PFSK-1 (cell line): ENCODE measurements at regions not wholly inside any gene's neighbourhood (a gene's known extent, or its start where the extent isn't known, plus 50 kb on each side); places are given as distances from the start of the nearest gene placed in this dataset.

ENCODE experiments used
- POLR2AphosphoS5 ChIP-seq: IDR thresholded peaks from 2 replicates; pipeline ENCODE4 v1.6.1; 2012; ENCODE audit warnings: low read depth, mild to moderate bottlenecking, control low read depth, low read length, moderate library complexity
- SIN3A ChIP-seq: IDR thresholded peaks from 2 replicates; pipeline ENCODE4 v1.6.1; 2012; ENCODE audit warnings: mild to moderate bottlenecking, low read length, moderate library complexity, borderline replicate concordance; ENCODE audit not compliant: insufficient read depth
- TAF1 ChIP-seq: IDR thresholded peaks from 2 replicates; pipeline ENCODE4 v1.6.1; 2012; ENCODE audit warnings: low read length, control low read depth, borderline replicate concordance; ENCODE audit not compliant: insufficient read depth
- TF ChIP-seq, protein P1 (sequence below), 2 experiments: IDR thresholded peaks; 2 replicates each; pipeline versions ENCODE4 v1.6.1 to v1.8.0; 2011 to 2012; ENCODE audit warnings: low read depth in 2 of 2, low read length in 2 of 2, control low read depth in 1 of 2, inconsistent platforms in 1 of 2, mild to moderate bottlenecking in 1 of 2, moderate library complexity in 1 of 2; ENCODE audit not compliant: insufficient read depth in 1 of 2

DNA sequence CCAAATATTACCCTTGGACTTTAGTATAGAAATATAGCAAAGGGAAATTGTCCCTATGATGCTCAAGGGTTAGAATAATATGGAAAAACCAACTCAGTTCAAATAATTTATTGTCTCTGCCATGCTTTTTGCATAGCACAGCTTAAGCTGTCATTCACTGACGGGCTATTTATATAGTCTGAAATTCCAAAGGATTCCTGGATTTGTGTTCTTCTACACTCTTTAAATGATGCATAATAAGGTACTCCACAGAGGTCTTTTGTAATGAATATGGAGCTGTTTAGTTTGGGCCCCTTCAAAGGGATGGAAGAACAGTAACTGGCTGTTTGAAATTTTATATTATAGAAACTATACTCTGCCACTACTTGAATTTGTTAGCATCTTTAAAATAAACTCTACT lies 276.6 kb upstream of the FERD3L start:
- TF ChIP-seq SIN3A, result no peak
- no peak for TF ChIP-seq TAF1
- TF ChIP-seq POLR2AphosphoS5, result no peak
- TF ChIP-seq, protein P1, sequence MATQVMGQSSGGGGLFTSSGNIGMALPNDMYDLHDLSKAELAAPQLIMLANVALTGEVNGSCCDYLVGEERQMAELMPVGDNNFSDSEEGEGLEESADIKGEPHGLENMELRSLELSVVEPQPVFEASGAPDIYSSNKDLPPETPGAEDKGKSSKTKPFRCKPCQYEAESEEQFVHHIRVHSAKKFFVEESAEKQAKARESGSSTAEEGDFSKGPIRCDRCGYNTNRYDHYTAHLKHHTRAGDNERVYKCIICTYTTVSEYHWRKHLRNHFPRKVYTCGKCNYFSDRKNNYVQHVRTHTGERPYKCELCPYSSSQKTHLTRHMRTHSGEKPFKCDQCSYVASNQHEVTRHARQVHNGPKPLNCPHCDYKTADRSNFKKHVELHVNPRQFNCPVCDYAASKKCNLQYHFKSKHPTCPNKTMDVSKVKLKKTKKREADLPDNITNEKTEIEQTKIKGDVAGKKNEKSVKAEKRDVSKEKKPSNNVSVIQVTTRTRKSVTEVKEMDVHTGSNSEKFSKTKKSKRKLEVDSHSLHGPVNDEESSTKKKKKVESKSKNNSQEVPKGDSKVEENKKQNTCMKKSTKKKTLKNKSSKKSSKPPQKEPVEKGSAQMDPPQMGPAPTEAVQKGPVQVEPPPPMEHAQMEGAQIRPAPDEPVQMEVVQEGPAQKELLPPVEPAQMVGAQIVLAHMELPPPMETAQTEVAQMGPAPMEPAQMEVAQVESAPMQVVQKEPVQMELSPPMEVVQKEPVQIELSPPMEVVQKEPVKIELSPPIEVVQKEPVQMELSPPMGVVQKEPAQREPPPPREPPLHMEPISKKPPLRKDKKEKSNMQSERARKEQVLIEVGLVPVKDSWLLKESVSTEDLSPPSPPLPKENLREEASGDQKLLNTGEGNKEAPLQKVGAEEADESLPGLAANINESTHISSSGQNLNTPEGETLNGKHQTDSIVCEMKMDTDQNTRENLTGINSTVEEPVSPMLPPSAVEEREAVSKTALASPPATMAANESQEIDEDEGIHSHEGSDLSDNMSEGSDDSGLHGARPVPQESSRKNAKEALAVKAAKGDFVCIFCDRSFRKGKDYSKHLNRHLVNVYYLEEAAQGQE (IDR thresholded peaks at IDR 0.05; ENCODE audit: insufficient read depth in 1 of 2, low read depth in 2 of 2, low read length in 2 of 2), result no peak
